Peyer's patch (tissue), 4 donors: ENCODE measurements at regions not wholly inside any gene's neighbourhood (a gene's known extent, or its start where the extent isn't known, plus 50 kb on each side); places are given as distances from the start of the nearest gene placed in this dataset.

Experiments used
- POLR2A ChIP-seq, 2 donors: fragments of 450-650 bp; IDR thresholded peaks; one replicate each; pipeline ENCODE4 v1.5.1; 2017; ENCODE audit warnings: antibody characterized with exemption in 2 of 2, mild to moderate bottlenecking in 2 of 2, moderate library complexity in 2 of 2
- TF ChIP-seq, protein P1 (sequence below), 6 experiments: fragments of 450-650 bp in 4 of 6; fragments of 200-600 bp in 2 of 6; sonication (generic) in 1 of 6; IDR thresholded peaks; one replicate each; pipeline ENCODE4 v1.5.1; 2017 to 2019; ENCODE audit warnings: antibody characterized with exemption in 6 of 6, mild to moderate bottlenecking in 3 of 6, moderate library complexity in 1 of 6

DNA sequence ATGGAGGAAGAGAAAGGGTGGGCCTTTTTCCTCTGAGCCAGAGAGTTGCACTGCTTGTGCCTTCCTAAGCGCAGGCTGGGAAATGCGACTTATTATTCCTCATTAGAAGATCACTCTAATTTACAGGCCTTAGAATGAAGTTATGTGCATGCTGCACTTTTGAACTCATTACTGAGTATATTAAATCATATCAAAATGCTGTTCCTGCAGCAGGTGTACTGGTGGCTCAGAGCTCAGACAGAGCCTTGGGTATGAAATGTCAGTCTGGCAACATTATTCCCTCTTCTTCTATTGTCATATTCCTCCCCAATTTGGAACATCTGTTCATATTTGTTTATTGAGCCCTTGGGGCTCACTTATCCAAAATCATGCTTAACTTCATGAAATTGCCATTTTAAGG, 85.5 kb downstream of the ADCYAP1 start:
- TF ChIP-seq, protein P1, sequence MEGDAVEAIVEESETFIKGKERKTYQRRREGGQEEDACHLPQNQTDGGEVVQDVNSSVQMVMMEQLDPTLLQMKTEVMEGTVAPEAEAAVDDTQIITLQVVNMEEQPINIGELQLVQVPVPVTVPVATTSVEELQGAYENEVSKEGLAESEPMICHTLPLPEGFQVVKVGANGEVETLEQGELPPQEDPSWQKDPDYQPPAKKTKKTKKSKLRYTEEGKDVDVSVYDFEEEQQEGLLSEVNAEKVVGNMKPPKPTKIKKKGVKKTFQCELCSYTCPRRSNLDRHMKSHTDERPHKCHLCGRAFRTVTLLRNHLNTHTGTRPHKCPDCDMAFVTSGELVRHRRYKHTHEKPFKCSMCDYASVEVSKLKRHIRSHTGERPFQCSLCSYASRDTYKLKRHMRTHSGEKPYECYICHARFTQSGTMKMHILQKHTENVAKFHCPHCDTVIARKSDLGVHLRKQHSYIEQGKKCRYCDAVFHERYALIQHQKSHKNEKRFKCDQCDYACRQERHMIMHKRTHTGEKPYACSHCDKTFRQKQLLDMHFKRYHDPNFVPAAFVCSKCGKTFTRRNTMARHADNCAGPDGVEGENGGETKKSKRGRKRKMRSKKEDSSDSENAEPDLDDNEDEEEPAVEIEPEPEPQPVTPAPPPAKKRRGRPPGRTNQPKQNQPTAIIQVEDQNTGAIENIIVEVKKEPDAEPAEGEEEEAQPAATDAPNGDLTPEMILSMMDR (IDR thresholded peaks at IDR 0.05), result no peak
- no peak for TF ChIP-seq POLR2A (IDR thresholded peaks at IDR 0.05)
